ENCODE measurements at regions not wholly inside any gene's neighbourhood (a gene's known extent, or its start where the extent isn't known, plus 50 kb on each side); places are given as distances from the start of the nearest gene placed in this dataset.

GRCh38 chr2:59302683-59303082 lies 1061.6 kb upstream of the FANCL start:
- no peak for TF ChIP-seq CTCF (IDR thresholded peaks at IDR 0.05)
- no peaks in the 10 kb centered on the region for H3K4me1 ChIP-seq (ENCODE audit: low read depth)
- intact Hi-C loops (cut with DNase I, micrococcal nuclease) = loop anchor here in 1 of 2 donors (10.0 kb wide), 1 partner anchor 1252 kb away; the partner anchor contains the start of gene BCL11A
- no peaks in the 10 kb centered on the region for H3K36me3 ChIP-seq (ENCODE audit: low read depth)
- no peak overlapping the region for H3K4me3 ChIP-seq
- H3K9me3 ChIP-seq = no peaks in the 10 kb centered on the region
- DNase-seq (no peak), ATAC-seq (no peak)

DNA sequence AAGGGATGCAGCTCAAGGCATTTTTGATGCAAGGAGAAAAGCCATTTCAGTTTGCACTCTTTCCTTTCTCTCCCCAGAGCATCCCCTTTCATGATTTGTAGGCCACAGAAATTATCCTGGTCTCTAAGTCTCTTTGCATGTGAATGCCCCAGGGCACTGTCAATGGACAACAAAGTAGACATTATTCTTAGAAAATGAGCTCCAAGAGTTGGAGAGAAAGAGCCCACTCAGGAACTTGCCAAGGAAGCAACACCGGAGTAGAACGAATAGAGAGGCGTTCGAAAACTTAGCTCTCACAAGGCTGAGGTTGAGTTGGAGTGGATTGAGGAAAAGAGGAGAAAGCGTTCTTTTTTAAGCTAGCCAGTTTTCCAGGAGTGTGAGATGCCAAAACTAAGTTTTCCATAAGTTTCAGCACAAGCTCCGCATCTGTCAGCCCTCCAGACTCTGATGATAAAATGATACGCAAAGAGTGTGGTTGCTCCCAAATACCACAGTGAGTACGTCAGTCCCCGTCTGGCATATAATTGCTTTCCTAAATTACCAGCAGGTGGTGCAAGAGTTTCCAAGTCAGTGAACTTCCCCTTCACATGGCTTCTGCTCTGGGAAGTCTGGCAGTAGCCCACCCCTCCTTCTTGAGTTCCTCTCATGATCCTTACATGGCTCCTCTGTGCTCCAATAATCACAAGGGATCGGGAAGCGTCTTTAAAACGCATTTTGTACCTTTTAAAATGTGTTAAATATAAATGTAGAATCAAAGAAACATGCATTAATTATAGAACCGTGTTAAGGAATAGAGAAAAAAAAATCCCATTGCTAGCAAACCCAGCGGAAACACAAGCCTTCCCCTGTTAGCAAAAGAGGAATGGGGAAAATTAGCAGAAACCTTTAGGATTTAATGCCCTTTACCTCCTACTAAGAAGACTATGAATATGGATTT lies 1060.6 kb upstream of the FANCL start:
- intact Hi-C loops (cut with DNase I, micrococcal nuclease) = loop anchor here in 1 of 2 donors (10.0 kb wide), 1 partner anchor 1253 kb away; the partner anchor contains the start of gene BCL11A
- Histone ChIP-seq H3K4me3 (no peak overlapping the region), H3K4me1 (ENCODE audit: low read depth) (no peaks in the 10 kb centered on the region), H3K36me3 (ENCODE audit: low read depth) (no peaks in the 10 kb centered on the region), H3K9me3 (no peaks in the 10 kb centered on the region)
- DNase-seq = peak in 1 of 3 donors; percentile 55
- ATAC-seq = peak; percentile 69
- TF ChIP-seq CTCF (IDR thresholded peaks at IDR 0.05) = peak; percentile 21

DNA sequence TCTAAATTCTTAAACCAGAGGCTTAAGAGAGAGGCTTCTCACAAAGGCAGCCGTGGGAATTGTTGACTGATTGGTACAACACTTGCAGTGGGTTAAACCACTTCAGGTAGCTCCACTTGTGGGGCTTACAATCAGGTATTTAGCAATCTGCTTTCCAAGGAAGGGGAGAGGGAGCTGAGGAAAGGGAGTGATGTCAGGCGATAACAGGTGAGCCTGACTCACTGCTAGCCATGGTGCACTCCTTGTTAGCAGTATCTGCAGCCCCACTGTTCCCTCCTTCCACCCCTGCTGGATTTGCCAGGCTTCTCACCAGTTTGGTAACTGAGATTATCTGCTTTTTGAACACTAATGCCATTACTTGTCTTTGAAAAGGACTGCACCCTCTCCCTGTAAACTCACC lies 1056.7 kb upstream of the FANCL start:
- ATAC-seq (no peak), DNase-seq (no peak)
- intact Hi-C loops (cut with DNase I, micrococcal nuclease) = no loop called here
- no peak for TF ChIP-seq CTCF (IDR thresholded peaks at IDR 0.05)
- no peaks in the 10 kb centered on the region for H3K4me1 ChIP-seq (ENCODE audit: low read depth)
- no peak overlapping the region for H3K4me3 ChIP-seq
- no peaks in the 10 kb centered on the region for H3K9me3 ChIP-seq
- no peaks in the 10 kb centered on the region for H3K36me3 ChIP-seq (ENCODE audit: low read depth)

DNA sequence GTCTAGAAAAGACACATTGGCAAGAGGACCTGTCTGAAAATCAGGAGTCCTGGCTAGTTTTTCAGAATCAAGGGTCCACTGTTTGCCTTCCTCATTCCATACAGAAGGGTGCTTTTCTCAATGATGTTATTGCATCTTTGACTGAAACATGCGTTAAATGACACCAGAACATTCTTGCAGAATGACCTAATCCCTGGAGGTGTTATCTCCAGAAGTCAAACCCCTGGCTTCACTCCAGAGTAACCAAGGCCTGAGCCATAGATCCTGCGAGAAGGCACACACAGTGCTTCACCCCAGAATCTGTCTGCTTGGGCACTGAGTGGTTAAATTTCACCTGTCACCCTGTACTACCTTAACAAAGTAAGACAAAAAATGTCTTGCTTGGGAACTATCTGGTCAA lies 1055.2 kb upstream of the FANCL start:
- ATAC-seq (no peak), DNase-seq (no peak)
- H3K36me3 ChIP-seq (ENCODE audit: low read depth) = no peaks in the 10 kb centered on the region
- no peaks in the 10 kb centered on the region for H3K4me1 ChIP-seq (ENCODE audit: low read depth)
- no peak overlapping the region for H3K4me3 ChIP-seq
- no peaks in the 10 kb centered on the region for H3K9me3 ChIP-seq
- intact Hi-C loops (cut with DNase I, micrococcal nuclease) = no loop called here
- no peak for TF ChIP-seq CTCF (IDR thresholded peaks at IDR 0.05)

GRCh38 chr2:59295524-59296162 lies 1054.5 kb upstream of the FANCL start:
- H3K4me3 ChIP-seq = no peak overlapping the region
- no peaks in the 10 kb centered on the region for H3K9me3 ChIP-seq
- ATAC-seq = no peak
- H3K4me1 ChIP-seq (ENCODE audit: low read depth) = no peaks in the 10 kb centered on the region
- H3K36me3 ChIP-seq (ENCODE audit: low read depth) = no peaks in the 10 kb centered on the region
- DNase-seq = no peak
- TF ChIP-seq CTCF (IDR thresholded peaks at IDR 0.05) = no peak
- intact Hi-C loops (cut with DNase I, micrococcal nuclease) = no loop called here
